GM21360 (cell line): ENCODE measurements at regions not wholly inside any gene's neighbourhood (a gene's known extent, or its start where the extent isn't known, plus 50 kb on each side); places are given as distances from the start of the nearest gene placed in this dataset.
"Not testable (repeated sequence)": the region's sequence is repeated elsewhere in the genome, so short reads cannot be mapped to it uniquely, and the experiment has no call there.

ENCODE experiments used
- ATAC-seq: cut with Tn5 transposase; IDR thresholded peaks from one replicate; pipeline ENCODE4 v1.9.1; 2021; ENCODE audit warnings: mild to moderate bottlenecking, moderate library complexity; ENCODE audit not compliant: unreplicated experiment

GRCh38 chr12:84408936-84409335 is 503.7 kb downstream of the SLC6A15 start:
- no peak for ATAC-seq

GRCh38 chr12:84406720-84407119 is 505.9 kb downstream of the SLC6A15 start:
- not testable (repeated sequence) for ATAC-seq

GRCh38 chr12:84397846-84398245 is 514.8 kb downstream of the SLC6A15 start:
- no peak for ATAC-seq

GRCh38 chr12:84397263-84397662 is 515.3 kb downstream of the SLC6A15 start:
- ATAC-seq = no peak

GRCh38 chr12:84391176-84391575 is 521.4 kb downstream of the SLC6A15 start:
- ATAC-seq = not testable (repeated sequence)

- ATAC-seq = no peak
Measured at GRCh38 chr12:84384384-84384783, 528.2 kb downstream of the SLC6A15 start.

- ATAC-seq = not testable (repeated sequence)
Measured at GRCh38 chr12:84382486-84382885, 530.1 kb downstream of the SLC6A15 start.

GRCh38 chr12:84376320-84376719 is 536.3 kb downstream of the SLC6A15 start:
- no peak for ATAC-seq

GRCh38 chr12:84375449-84376170 is 537.0 kb downstream of the SLC6A15 start:
- ATAC-seq = no peak

GRCh38 chr12:84362552-84362897 is 550.1 kb downstream of the SLC6A15 start:
- ATAC-seq = no peak

- no peak for ATAC-seq
Measured at GRCh38 chr12:84361651-84362551, 550.7 kb downstream of the SLC6A15 start.

GRCh38 chr12:84357314-84357713 is 555.3 kb downstream of the SLC6A15 start:
- ATAC-seq = no peak

GRCh38 chr12:84356224-84356623 is 556.4 kb downstream of the SLC6A15 start:
- ATAC-seq = no peak

GRCh38 chr12:84355561-84355960 is 557.0 kb downstream of the SLC6A15 start:
- no peak for ATAC-seq

GRCh38 chr12:84348582-84348981 is 564.0 kb downstream of the SLC6A15 start:
- ATAC-seq = no peak

- no peak for ATAC-seq
Measured at GRCh38 chr12:84341467-84342193, 571.0 kb downstream of the SLC6A15 start.

GRCh38 chr12:84336231-84336630 is 576.4 kb downstream of the SLC6A15 start:
- ATAC-seq = no peak

GRCh38 chr12:84329938-84330337 is 582.7 kb downstream of the SLC6A15 start:
- no peak for ATAC-seq

GRCh38 chr12:84315926-84316325 is 596.7 kb downstream of the SLC6A15 start:
- ATAC-seq = no peak

GRCh38 chr12:84313323-84313675 is 599.3 kb downstream of the SLC6A15 start:
- ATAC-seq = no peak

- no peak for ATAC-seq
Measured at GRCh38 chr12:84308211-84308610, 604.4 kb downstream of the SLC6A15 start.

- ATAC-seq = no peak
Measured at GRCh38 chr12:84305144-84305543, 607.5 kb downstream of the SLC6A15 start.
